C4-2B (cell line): ENCODE measurements at regions not wholly inside any gene's neighbourhood (a gene's known extent, or its start where the extent isn't known, plus 50 kb on each side); places are given as distances from the start of the nearest gene placed in this dataset.

Experiments used
- ZFX ChIP-seq: fragments of 450-650 bp; IDR thresholded peaks from 2 replicates; pipeline ENCODE4 v1.6.1; 2017
- TF ChIP-seq, protein P1 (sequence below): fragments of 450-650 bp; conservative IDR thresholded peaks from 2 replicates; pipeline ENCODE4 v1.5.1; 2017; ENCODE audit warnings: mild to moderate bottlenecking

DNA sequence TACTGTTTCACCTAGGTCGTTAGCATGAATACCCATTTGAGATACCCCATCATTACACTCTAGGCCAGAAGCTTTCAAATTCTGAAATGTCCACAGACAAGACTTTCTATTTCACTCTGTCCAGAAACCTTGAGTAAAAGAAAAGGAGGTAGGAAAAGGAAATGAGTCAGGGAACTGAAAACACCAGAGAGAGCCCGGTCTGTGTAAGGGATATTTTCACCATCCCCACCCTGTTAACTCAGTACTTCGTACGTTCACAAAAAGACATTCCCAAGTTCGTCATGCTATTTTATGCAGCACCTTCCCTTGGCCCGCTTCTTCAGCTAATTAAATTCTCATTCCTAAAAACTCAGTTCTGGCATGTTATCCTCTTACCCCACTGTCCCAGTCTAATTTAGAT, 89.4 kb upstream of the SOX2 start:
- TF ChIP-seq, protein P1, sequence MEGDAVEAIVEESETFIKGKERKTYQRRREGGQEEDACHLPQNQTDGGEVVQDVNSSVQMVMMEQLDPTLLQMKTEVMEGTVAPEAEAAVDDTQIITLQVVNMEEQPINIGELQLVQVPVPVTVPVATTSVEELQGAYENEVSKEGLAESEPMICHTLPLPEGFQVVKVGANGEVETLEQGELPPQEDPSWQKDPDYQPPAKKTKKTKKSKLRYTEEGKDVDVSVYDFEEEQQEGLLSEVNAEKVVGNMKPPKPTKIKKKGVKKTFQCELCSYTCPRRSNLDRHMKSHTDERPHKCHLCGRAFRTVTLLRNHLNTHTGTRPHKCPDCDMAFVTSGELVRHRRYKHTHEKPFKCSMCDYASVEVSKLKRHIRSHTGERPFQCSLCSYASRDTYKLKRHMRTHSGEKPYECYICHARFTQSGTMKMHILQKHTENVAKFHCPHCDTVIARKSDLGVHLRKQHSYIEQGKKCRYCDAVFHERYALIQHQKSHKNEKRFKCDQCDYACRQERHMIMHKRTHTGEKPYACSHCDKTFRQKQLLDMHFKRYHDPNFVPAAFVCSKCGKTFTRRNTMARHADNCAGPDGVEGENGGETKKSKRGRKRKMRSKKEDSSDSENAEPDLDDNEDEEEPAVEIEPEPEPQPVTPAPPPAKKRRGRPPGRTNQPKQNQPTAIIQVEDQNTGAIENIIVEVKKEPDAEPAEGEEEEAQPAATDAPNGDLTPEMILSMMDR, result no peak
- TF ChIP-seq ZFX, result no peak
